Heart left ventricle (tissue), 13 donors: ENCODE measurements at regions not wholly inside any gene's neighbourhood (a gene's known extent, or its start where the extent isn't known, plus 50 kb on each side); places are given as distances from the start of the nearest gene placed in this dataset.

Experiments
- POLR2A ChIP-seq, 2 donors: fragments of 450-650 bp; IDR thresholded peaks; one replicate each; pipeline ENCODE4 v1.6.1; 2017; ENCODE audit warnings: antibody characterized with exemption in 2 of 2, mild to moderate bottlenecking in 2 of 2, moderate library complexity in 2 of 2
- TF ChIP-seq, protein P1 (sequence below), 12 donors: fragments of 200-600 bp; sonication (generic) in 4 of 12; IDR thresholded peaks; one replicate each; pipeline versions ENCODE4 v1.5.0 to v1.8.0; 2018 to 2022; ENCODE audit warnings: antibody characterized with exemption in 12 of 12, mild to moderate bottlenecking in 5 of 12
- donor health status: ischemic (EF 13 %, LVEDD 7.1; RV severe dilation, severe dysfunction).
- donor health status: DM: no; HTN: yes; CAD: no.
- donor health status: DM: no; HTN: no; CAD: no.
- donor health status: ischemic (EF 25% LVEDD 6.9; RV normal size, moderate dysfunction).
- donor health status: ischemic (EF 25% LVEDD 5.7; RV mildly dilated, moderate dysfunction).
- donor health status: ischemic (EF 35%, LVEDD 5.7; RV mildly dilated, moderate dysfunction).
- donor health status: nonischemic (EF 11% LVEDD 7.7; RV severe dilation, severe dysfunction).
- donor health status: DM: yes; HTN: yes; CAD: no.
- donor health status: PGD.
- donor health status: ischemic (EF 29% LVEDD 5.4; RV normal size, mild dysfunction).
- donor health status: nonischemic (EF 23%, LVEDD 6.1; RV moderate dilation, normal function).

DNA sequence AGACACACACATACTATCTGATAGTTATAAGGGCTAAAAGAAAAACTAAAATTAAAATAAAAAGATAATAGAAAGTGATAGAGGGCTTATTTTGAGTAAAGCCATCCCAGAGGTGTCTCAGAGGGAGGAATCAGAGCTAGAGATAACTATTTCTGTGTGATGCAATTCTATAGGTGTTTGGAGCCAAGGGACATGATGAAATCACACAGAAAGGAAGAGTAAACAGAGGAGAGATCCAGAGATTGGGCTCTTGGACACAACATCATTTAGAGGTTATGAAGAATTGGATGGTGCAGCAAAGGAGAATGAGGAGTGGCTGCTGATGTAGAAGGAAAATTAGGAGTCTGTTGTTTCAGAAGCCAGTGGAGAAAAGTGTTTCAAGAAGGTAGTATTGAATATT lies 393.5 kb downstream of the DIRAS2 start:
- TF ChIP-seq, protein P1, sequence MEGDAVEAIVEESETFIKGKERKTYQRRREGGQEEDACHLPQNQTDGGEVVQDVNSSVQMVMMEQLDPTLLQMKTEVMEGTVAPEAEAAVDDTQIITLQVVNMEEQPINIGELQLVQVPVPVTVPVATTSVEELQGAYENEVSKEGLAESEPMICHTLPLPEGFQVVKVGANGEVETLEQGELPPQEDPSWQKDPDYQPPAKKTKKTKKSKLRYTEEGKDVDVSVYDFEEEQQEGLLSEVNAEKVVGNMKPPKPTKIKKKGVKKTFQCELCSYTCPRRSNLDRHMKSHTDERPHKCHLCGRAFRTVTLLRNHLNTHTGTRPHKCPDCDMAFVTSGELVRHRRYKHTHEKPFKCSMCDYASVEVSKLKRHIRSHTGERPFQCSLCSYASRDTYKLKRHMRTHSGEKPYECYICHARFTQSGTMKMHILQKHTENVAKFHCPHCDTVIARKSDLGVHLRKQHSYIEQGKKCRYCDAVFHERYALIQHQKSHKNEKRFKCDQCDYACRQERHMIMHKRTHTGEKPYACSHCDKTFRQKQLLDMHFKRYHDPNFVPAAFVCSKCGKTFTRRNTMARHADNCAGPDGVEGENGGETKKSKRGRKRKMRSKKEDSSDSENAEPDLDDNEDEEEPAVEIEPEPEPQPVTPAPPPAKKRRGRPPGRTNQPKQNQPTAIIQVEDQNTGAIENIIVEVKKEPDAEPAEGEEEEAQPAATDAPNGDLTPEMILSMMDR (IDR thresholded peaks at IDR 0.05), result no peak
- no peak for TF ChIP-seq POLR2A (IDR thresholded peaks at IDR 0.05)
